COLO668 (cell line): ENCODE measurements at regions not wholly inside any gene's neighbourhood (a gene's known extent, or its start where the extent isn't known, plus 50 kb on each side); places are given as distances from the start of the nearest gene placed in this dataset.
"Not testable (repeated sequence)": the region's sequence is repeated elsewhere in the genome, so short reads cannot be mapped to it uniquely, and the experiment has no call there.

Experiments used
- DNase-seq: peaks from one replicate; lab custom pipeline; 2025; ENCODE audit not compliant: unreplicated experiment; lab: John Stamatoyannopoulos, UW

GRCh38 chr1:213622365-213623063 is 365.3 kb upstream of the PROX1 start:
- no peak for DNase-seq

- no peak for DNase-seq
Observed at GRCh38 chr1:213623064-213623581, 364.6 kb upstream of the PROX1 start.

- DNase-seq: no peak
Observed at GRCh38 chr1:213623862-213624261, 363.9 kb upstream of the PROX1 start.

GRCh38 chr1:213636778-213637177 is 351.0 kb upstream of the PROX1 start:
- DNase-seq: not testable (repeated sequence)

- DNase-seq: no peak
Observed at GRCh38 chr1:213641312-213641711, 346.5 kb upstream of the PROX1 start.

- DNase-seq: no peak
Observed at GRCh38 chr1:213643360-213643759, 344.4 kb upstream of the PROX1 start.

- no peak for DNase-seq
Observed at GRCh38 chr1:213647864-213648650, 339.7 kb upstream of the PROX1 start.

- peak; percentile 16 for DNase-seq
Observed at GRCh38 chr1:213649373-213649772, 338.4 kb upstream of the PROX1 start.

GRCh38 chr1:213650603-213651002 is 337.2 kb upstream of the PROX1 start:
- DNase-seq: no peak

GRCh38 chr1:213651077-213651476 is 336.7 kb upstream of the PROX1 start:
- peak; percentile 12 for DNase-seq

GRCh38 chr1:213652109-213652508 is 335.7 kb upstream of the PROX1 start:
- no peak for DNase-seq

- DNase-seq: no peak
Observed at GRCh38 chr1:213656039-213656438, 331.7 kb upstream of the PROX1 start.

- DNase-seq: no peak
Observed at GRCh38 chr1:213656503-213656902, 331.3 kb upstream of the PROX1 start.

GRCh38 chr1:213657013-213657412 is 330.8 kb upstream of the PROX1 start:
- no peak for DNase-seq

- DNase-seq: no peak
Observed at GRCh38 chr1:213657879-213658278, 329.9 kb upstream of the PROX1 start.

- no peak for DNase-seq
Observed at GRCh38 chr1:213658457-213658856, 329.3 kb upstream of the PROX1 start.

- no peak for DNase-seq
Observed at GRCh38 chr1:213659580-213660547, 327.9 kb upstream of the PROX1 start.

GRCh38 chr1:213661302-213661701 is 326.5 kb upstream of the PROX1 start:
- no peak for DNase-seq

- peak; percentile 45 for DNase-seq
Observed at GRCh38 chr1:213666113-213666512, 321.7 kb upstream of the PROX1 start.

GRCh38 chr1:213666922-213667321 is 320.9 kb upstream of the PROX1 start:
- DNase-seq: no peak

GRCh38 chr1:213669512-213669911 is 318.3 kb upstream of the PROX1 start:
- no peak for DNase-seq
